HL-60 (cell line): ENCODE measurements at regions not wholly inside any gene's neighbourhood (a gene's known extent, or its start where the extent isn't known, plus 50 kb on each side); places are given as distances from the start of the nearest gene placed in this dataset.

Experiments used
- DNase-seq, 2 experiments: peaks; one replicate each; pipeline ENCODE4 v3.0.0-alpha.2; 2010 to 2020; ENCODE audit warnings: low read depth in 1 of 2, low spot score in 1 of 2
- H3K27ac ChIP-seq: fragments of 250-450 bp; sonication (Bioruptor Pico); replicated peaks from 2 replicates; pipeline ENCODE4 v1.5.1; 2020; ENCODE audit warnings: mild to moderate bottlenecking, moderate library complexity
- H3K27me3 ChIP-seq: fragments of 250-450 bp; sonication (Bioruptor Pico); 2 replicates; pipeline ENCODE4 v1.5.1; 2021; ENCODE audit warnings: mild to moderate bottlenecking, moderate library complexity; ENCODE audit not compliant: insufficient read depth, poor library complexity, severe bottlenecking
- H3K4me3 ChIP-seq: replicated peaks from 2 replicates; pipeline ENCODE4 v1.5.1; 2011; ENCODE audit warnings: mild to moderate bottlenecking, control low read depth, low read length; ENCODE audit not compliant: insufficient read depth
- CTCF ChIP-seq: IDR thresholded peaks from one replicate; pipeline ENCODE4 v1.5.1; 2011; ENCODE audit warnings: low read length, control low read depth, inconsistent platforms; ENCODE audit not compliant: insufficient read depth
- GABPA ChIP-seq: IDR thresholded peaks from 2 replicates; pipeline ENCODE4 v1.6.1; 2012; ENCODE audit warnings: low read depth
- POLR2AphosphoS5 ChIP-seq: IDR thresholded peaks from 2 replicates; pipeline ENCODE4 v1.6.1; 2012; ENCODE audit warnings: low read depth
- REST ChIP-seq: IDR thresholded peaks from 2 replicates; pipeline ENCODE4 v1.6.1; 2012; ENCODE audit warnings: low read depth; ENCODE audit not compliant: insufficient replicate concordance
- SPI1 ChIP-seq: IDR thresholded peaks from 2 replicates; pipeline ENCODE4 v1.6.1; 2012; ENCODE audit warnings: low read depth, mild to moderate bottlenecking, borderline replicate concordance

- no peak for TF ChIP-seq REST
- TF ChIP-seq GABPA, result no peak
- TF ChIP-seq SPI1, result no peak
- no peak for TF ChIP-seq POLR2AphosphoS5
- TF ChIP-seq CTCF, result no peak
- no peak overlapping the region for H3K27ac ChIP-seq
- H3K4me3 ChIP-seq, result no peak overlapping the region
- no peak for DNase-seq
- no peaks in the 10 kb centered on the region for H3K27me3 ChIP-seq
Measured at GRCh38 chr5:39800042-39800601, 375.3 kb upstream of the DAB2 start.

- Histone ChIP-seq H3K27me3 (no peaks in the 10 kb centered on the region), H3K27ac (no peak overlapping the region), H3K4me3 (no peak overlapping the region)
- TF ChIP-seq SPI1, result no peak
- no peak for TF ChIP-seq POLR2AphosphoS5
- TF ChIP-seq CTCF, result no peak
- no peak for TF ChIP-seq REST
- TF ChIP-seq GABPA, result no peak
- DNase-seq, result no peak
Measured at GRCh38 chr5:39799242-39799641, 374.5 kb upstream of the DAB2 start.

GRCh38 chr5:39794513-39795210 lies 369.9 kb upstream of the DAB2 start:
- Histone ChIP-seq H3K27ac (no peak overlapping the region), H3K4me3 (no peak overlapping the region), H3K27me3 (no peaks in the 10 kb centered on the region)
- DNase-seq, result no peak
- TF ChIP-seq POLR2AphosphoS5, result no peak
- TF ChIP-seq SPI1, result no peak
- no peak for TF ChIP-seq GABPA
- no peak for TF ChIP-seq REST
- TF ChIP-seq CTCF, result no peak
